Mucosa of descending colon (tissue), 3 donors: ENCODE measurements at regions not wholly inside any gene's neighbourhood (a gene's known extent, or its start where the extent isn't known, plus 50 kb on each side); places are given as distances from the start of the nearest gene placed in this dataset.

Source experiments
- ATAC-seq: fragments of 200-7000 bp; cut with Tn5 transposase; one replicate; pipeline ENCODE4 v1.9.1; 2020; ENCODE audit warnings: mild to moderate bottlenecking, moderate library complexity
- DNase-seq, 3 donors: peaks; one replicate each; pipeline ENCODE4 v3.0.0-alpha.2; 2020
- H3K36me3 ChIP-seq: fragments of 200-600 bp; one replicate; pipeline ENCODE4 v1.8.0; 2021; ENCODE audit warnings: low read depth, mild to moderate bottlenecking
- H3K4me1 ChIP-seq: fragments of 200-600 bp; one replicate; pipeline ENCODE4 v1.8.0; 2021; ENCODE audit warnings: low read depth, mild to moderate bottlenecking
- H3K4me3 ChIP-seq: fragments of 200-600 bp; one replicate; pipeline ENCODE4 v1.8.0; 2021; ENCODE audit warnings: mild to moderate bottlenecking
- H3K9me3 ChIP-seq: fragments of 200-600 bp; one replicate; pipeline ENCODE4 v1.8.0; 2021; ENCODE audit warnings: mild to moderate bottlenecking
- CTCF ChIP-seq: fragments of 200-600 bp; IDR thresholded peaks from one replicate; pipeline ENCODE4 v1.8.0; 2022; ENCODE audit warnings: antibody characterized with exemption, mild to moderate bottlenecking
- intact Hi-C, 2 donors: fragments of 100-400 bp; cut with DNase I in 1 of 2; cut with micrococcal nuclease in 1 of 2; formaldehyde crosslinking; loops; one replicate each; pipeline versions ENCODE4 v1.11.0 to v1.11.1; 2022; cut with DNase I, micrococcal nuclease
- donor health status: DM: no; HTN: no; CAD: no; lungs with moderate emphysema.
- donor health status: DM: no; HTN: no; CAD: no.
- donor health status: DM: no; HTN: yes; CAD: no.

- intact Hi-C loops, result no loop called here
- TF ChIP-seq CTCF, result no peak
- Histone ChIP-seq H3K36me3 (no peaks in the 10 kb centered on the region), H3K9me3 (no peaks in the 10 kb centered on the region), H3K4me1 (no peaks in the 10 kb centered on the region), H3K4me3 (no peak overlapping the region)
- ATAC-seq (no peak), DNase-seq (no peak)
Measured at GRCh38 chr1:71228241-71228640, 147.4 kb upstream of the ZRANB2 start.

- intact Hi-C loops, result no loop called here
- no peak for ATAC-seq
- H3K4me1 ChIP-seq, result no peaks in the 10 kb centered on the region
Measured at GRCh38 chr1:71224741-71225377, 144.0 kb upstream of the ZRANB2 start.

GRCh38 chr1:71223641-71224340 is 143.0 kb upstream of the ZRANB2 start:
- no peaks in the 10 kb centered on the region for H3K36me3 ChIP-seq
- no peak for TF ChIP-seq CTCF
- DNase-seq, result no peak
- no peak overlapping the region for H3K4me3 ChIP-seq
- no peak for ATAC-seq
- intact Hi-C loops, result no loop called here
- no peaks in the 10 kb centered on the region for H3K9me3 ChIP-seq
- no peaks in the 10 kb centered on the region for H3K4me1 ChIP-seq

More at GRCh38 chr1:71224741-71225377, 144.0 kb upstream of the ZRANB2 start:
- H3K9me3 ChIP-seq, result no peaks in the 10 kb centered on the region
- DNase-seq, result no peak
- no peak for TF ChIP-seq CTCF
- no peak overlapping the region for H3K4me3 ChIP-seq
- no peaks in the 10 kb centered on the region for H3K36me3 ChIP-seq

- intact Hi-C loops, result no loop called here
Measured at GRCh38 chr1:71222668-71223067, 141.8 kb upstream of the ZRANB2 start.

GRCh38 chr1:71210718-71211117 is 129.9 kb upstream of the ZRANB2 start:
- no peaks in the 10 kb centered on the region for H3K4me1 ChIP-seq
- ATAC-seq (no peak), DNase-seq (no peak)
- no peaks in the 10 kb centered on the region for H3K36me3 ChIP-seq
- intact Hi-C loops, result no loop called here
- H3K4me3 ChIP-seq, result no peak overlapping the region
- no peaks in the 10 kb centered on the region for H3K9me3 ChIP-seq
- TF ChIP-seq CTCF, result no peak

More at GRCh38 chr1:71222668-71223067, 141.8 kb upstream of the ZRANB2 start:
- H3K4me3 ChIP-seq, result no peak overlapping the region
- DNase-seq (no peak), ATAC-seq (no peak)
- no peaks in the 10 kb centered on the region for H3K36me3 ChIP-seq
- no peaks in the 10 kb centered on the region for H3K9me3 ChIP-seq
- no peaks in the 10 kb centered on the region for H3K4me1 ChIP-seq
- TF ChIP-seq CTCF, result no peak
